Cardiac fibroblast (primary cell): ENCODE measurements at regions not wholly inside any gene's neighbourhood (a gene's known extent, or its start where the extent isn't known, plus 50 kb on each side); places are given as distances from the start of the nearest gene placed in this dataset.
A peak's percentile ranks its signal among the peaks of the same experiment; 100 is the strongest.

ENCODE experiments used
- DNase-seq, 2 donors: peaks; one replicate each; pipeline versions ENCODE4 v3.0.0 to v3.0.0-alpha.2; 2010; ENCODE audit warnings: low read depth in 2 of 2
- H3K4me3 ChIP-seq, 2 donors: replicated peaks in 1 of 2; 1 replicate in 1 of 2; 2 replicates in 1 of 2; pipeline ENCODE4 v1.5.1; 2011; ENCODE audit warnings: low read depth in 2 of 2, low read length in 2 of 2, mild to moderate bottlenecking in 2 of 2, moderate library complexity in 1 of 2
- CTCF ChIP-seq: IDR thresholded peaks from one replicate; pipeline ENCODE4 v1.5.1; 2011; ENCODE audit warnings: low read depth, mild to moderate bottlenecking, low read length, inconsistent platforms

DNA sequence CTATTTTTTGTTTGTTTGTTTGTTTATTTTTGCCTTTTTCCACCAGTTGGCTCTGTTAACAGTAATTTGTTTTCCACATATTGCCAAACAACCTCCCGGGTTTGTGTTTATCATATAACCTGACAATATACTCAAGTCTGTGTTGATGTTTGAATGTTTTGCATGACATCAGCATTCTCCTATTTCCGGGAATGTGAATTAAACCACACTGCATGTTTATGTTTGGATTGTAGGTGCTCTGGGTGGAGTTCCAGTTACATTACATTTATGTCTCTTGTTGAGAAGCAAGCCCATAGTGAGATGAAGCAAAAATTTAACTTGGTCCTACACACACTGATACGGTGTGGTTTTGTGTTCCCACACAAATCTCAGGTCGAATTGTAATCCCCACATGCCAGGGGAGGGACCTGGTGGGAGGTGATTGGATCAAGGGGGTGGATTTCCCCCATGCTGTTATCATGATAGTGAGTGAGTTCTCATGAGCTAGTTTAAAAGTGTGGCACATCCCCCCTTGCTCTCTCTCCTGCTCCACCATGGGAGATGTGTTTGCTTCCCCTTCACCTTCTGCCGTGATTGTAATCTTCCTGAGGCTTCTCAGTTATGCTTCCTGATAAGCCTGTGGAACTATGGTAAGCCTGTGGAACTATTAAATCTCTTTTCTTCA is 54.4 kb upstream of the CLNK start:
- DNase-seq: peak in 1 of 2 donors; percentile 23
- TF ChIP-seq CTCF: no peak
- H3K4me3 ChIP-seq: no peak overlapping the region

DNA sequence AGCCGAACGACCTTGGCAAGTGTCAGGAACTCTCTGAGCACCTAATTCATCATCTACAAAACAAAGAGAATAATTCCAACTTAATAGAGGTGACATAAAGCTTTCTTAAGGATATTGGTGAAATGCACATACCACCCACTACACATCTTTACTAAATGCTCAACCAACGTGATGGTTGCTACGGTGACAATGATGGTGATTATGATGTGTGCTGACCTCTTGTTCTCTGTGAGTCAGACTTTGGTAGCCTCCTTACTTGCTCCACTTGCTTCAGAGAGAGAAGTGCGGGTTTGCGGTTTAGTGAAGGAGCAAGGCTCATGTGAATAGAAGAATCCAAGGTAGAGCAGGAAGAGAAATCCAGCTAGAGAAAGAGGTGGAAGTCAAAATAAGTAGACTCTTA is 52.8 kb upstream of the CLNK start:
- H3K4me3 ChIP-seq: no peak overlapping the region
- DNase-seq: no peak
- no peak for TF ChIP-seq CTCF

DNA sequence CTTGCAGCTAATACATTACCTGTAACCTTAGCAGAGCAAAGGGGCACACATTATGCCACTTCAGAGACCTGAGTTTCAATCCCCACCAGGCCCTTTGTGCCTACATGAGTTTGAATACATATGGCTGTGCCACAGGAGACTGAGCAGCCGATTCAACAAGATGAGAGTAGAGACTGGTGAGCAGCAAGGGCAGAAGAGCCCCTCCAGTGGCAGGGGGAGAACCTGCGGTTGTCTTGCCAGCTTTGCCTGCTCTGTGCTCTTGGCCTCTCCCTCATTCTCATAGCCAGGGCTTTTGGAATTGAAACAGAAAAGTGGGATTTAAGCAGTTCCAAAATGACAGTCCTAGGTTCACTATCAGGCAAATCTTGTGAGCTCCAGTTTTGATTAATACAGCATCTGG is 52.3 kb upstream of the CLNK start:
- no peak overlapping the region for H3K4me3 ChIP-seq
- no peak for TF ChIP-seq CTCF
- no peak for DNase-seq

DNA sequence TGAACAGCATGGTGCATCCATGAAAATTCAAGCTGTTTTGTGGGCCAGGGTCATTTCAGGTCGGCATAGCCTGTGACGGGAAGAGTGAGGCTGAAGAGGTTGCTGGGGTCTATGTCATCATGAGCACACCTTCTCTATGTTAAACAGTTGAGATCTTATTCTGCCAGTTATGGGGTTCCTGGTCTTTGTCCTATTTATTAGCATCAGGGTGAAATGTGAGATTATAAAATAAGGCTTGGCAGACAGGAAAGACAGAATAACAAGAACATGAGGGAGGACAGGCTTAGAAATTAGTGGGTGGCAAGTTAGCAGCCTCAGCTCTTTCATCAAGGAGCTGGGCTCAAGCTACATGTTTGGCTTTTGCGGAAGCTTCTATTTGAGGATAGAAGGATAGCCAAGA is 51.7 kb upstream of the CLNK start:
- DNase-seq: no peak
- H3K4me3 ChIP-seq: no peak overlapping the region
- TF ChIP-seq CTCF: no peak

- TF ChIP-seq CTCF: no peak
- DNase-seq: no peak
- no peak overlapping the region for H3K4me3 ChIP-seq
These were observed 50.1 kb upstream of the CLNK start for GRCh38 chr4:10734697-10735096.
